IPS DF 4.7 (cell line): ENCODE measurements at regions not wholly inside any gene's neighbourhood (a gene's known extent, or its start where the extent isn't known, plus 50 kb on each side); places are given as distances from the start of the nearest gene placed in this dataset.

ENCODE experiments used
- DNase-seq: peaks from one replicate; pipeline ENCODE4 v3.0.0-alpha.2; 2013; ENCODE audit warnings: low spot score; ENCODE audit errors: extremely low read depth

GRCh38 chr11:62030071-62030684 is 62.7 kb upstream of the FTH1 start:
- peak; percentile 46 for DNase-seq

- DNase-seq, result no peak
Measured at GRCh38 chr11:62026739-62027370, 59.4 kb upstream of the FTH1 start.

GRCh38 chr11:62025487-62026105 is 58.2 kb upstream of the FTH1 start:
- no peak for DNase-seq

GRCh38 chr11:62024936-62025486 is 57.6 kb upstream of the FTH1 start:
- no peak for DNase-seq

GRCh38 chr11:62022211-62022610 is 54.8 kb upstream of the FTH1 start:
- DNase-seq, result no peak

- DNase-seq, result no peak
Measured at GRCh38 chr11:62020661-62021060, 53.2 kb upstream of the FTH1 start.

- DNase-seq, result no peak
Measured at GRCh38 chr11:62018981-62019664, 51.7 kb upstream of the FTH1 start.

- DNase-seq, result no peak
Measured at GRCh38 chr11:62017878-62018655, 50.6 kb upstream of the FTH1 start.
